Choroid plexus epithelial cell (primary cell): ENCODE measurements at regions not wholly inside any gene's neighbourhood (a gene's known extent, or its start where the extent isn't known, plus 50 kb on each side); places are given as distances from the start of the nearest gene placed in this dataset.
"Not testable (repeated sequence)": the region's sequence is repeated elsewhere in the genome, so short reads cannot be mapped to it uniquely, and the experiment has no call there.

Experiments
- DNase-seq: peaks from one replicate; pipeline ENCODE4 v3.0.0-alpha.2; 2010; ENCODE audit warnings: low read depth
- H3K4me3 ChIP-seq: 2 replicates; pipeline ENCODE4 v1.5.1; 2011; ENCODE audit warnings: low read depth, mild to moderate bottlenecking, control low read depth, low read length, moderate library complexity
- CTCF ChIP-seq: conservative IDR thresholded peaks from 2 replicates; pipeline ENCODE4 v1.5.1; 2011; ENCODE audit warnings: low read depth, mild to moderate bottlenecking, control low read depth, inconsistent platforms, low read length, moderate library complexity

GRCh38 chr4:14165222-14165920 lies 537.8 kb upstream of the BOD1L1 start:
- H3K4me3 ChIP-seq = no peak overlapping the region
- DNase-seq = no peak
- no peak for TF ChIP-seq CTCF

- H3K4me3 ChIP-seq = no peak overlapping the region
- TF ChIP-seq CTCF = no peak
- DNase-seq = peak; percentile 28
These were observed 540.5 kb upstream of the BOD1L1 start for GRCh38 chr4:14167876-14168510.

GRCh38 chr4:14168919-14169318 lies 541.4 kb upstream of the BOD1L1 start:
- no peak for TF ChIP-seq CTCF
- DNase-seq = peak; percentile 83
- no peak overlapping the region for H3K4me3 ChIP-seq

GRCh38 chr4:14169460-14169859 lies 541.9 kb upstream of the BOD1L1 start:
- DNase-seq = peak; percentile 74
- TF ChIP-seq CTCF = no peak
- H3K4me3 ChIP-seq = no peak overlapping the region

GRCh38 chr4:14169940-14170339 lies 542.4 kb upstream of the BOD1L1 start:
- not testable (repeated sequence) for DNase-seq

GRCh38 chr4:14176613-14177012 lies 549.1 kb upstream of the BOD1L1 start:
- no peak for DNase-seq
- no peak for TF ChIP-seq CTCF
- H3K4me3 ChIP-seq = no peak overlapping the region

More at GRCh38 chr4:14169940-14170339, 542.4 kb upstream of the BOD1L1 start:
- not testable (repeated sequence) for H3K4me3 ChIP-seq

GRCh38 chr4:14177987-14178386 lies 550.5 kb upstream of the BOD1L1 start:
- no peak for TF ChIP-seq CTCF
- no peak overlapping the region for H3K4me3 ChIP-seq
- DNase-seq = no peak
